ENCODE measurements at regions not wholly inside any gene's neighbourhood (a gene's known extent, or its start where the extent isn't known, plus 50 kb on each side); places are given as distances from the start of the nearest gene placed in this dataset.

DNA sequence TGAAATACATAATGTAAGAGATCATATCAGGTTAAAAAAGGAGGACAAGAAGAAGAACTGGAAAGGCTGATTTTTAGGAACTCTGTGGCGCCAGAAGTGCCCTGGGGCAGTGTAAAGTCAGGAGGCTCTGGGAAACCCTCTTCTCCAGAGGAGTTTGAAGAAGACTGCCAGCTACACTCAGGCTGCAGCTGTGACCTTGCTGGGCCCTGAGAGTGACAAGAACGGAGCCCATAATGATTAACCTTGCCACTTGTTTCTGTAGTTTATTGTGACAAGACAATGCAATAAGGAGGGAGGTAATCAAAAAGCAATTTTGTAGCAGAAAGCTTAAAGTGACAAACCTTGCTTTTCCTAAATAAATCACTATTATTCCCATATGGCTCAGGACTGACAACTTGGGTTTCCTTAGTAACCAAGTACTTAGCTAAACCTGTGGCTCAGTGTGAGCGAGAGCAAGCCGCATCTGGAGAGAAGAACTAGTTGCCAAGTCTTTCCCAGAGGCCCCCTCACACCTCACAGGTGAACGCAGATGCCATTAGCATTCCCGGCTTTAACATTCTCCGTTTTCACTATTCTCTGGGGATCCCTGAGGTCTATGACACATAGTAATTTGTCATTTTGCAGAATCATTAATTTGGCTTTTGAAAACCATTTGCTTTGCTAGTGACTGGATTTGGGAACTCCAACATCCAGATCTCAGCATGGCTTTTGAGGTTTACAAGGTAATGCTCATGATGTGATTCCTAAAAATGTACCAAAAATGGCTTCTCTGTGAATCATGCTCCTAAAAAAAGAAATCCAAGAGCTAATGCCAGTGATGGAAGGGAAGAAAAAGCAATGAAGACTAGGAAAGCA lies 115.9 kb downstream of the OMA1 start:
- no peak for DNase-seq (ENCODE audit: insufficient read length, low spot score)
- no peak for FAIRE-seq
- TF ChIP-seq POLR2A (IDR thresholded peaks at IDR 0.05; ENCODE audit: low read depth, low read length) (no peak), POLR2AphosphoS5 (IDR thresholded peaks at IDR 0.05; ENCODE audit: low read depth, low read length) (no peak), POU2F2 (IDR thresholded peaks at IDR 0.05; ENCODE audit: low read depth, low read length) (no peak), PAX5 (IDR thresholded peaks at IDR 0.05; ENCODE audit: insufficient read depth, low read length, severe bottlenecking) (no peak), TAF1 (IDR thresholded peaks at IDR 0.05; ENCODE audit: low read depth, low read length) (no peak), SPI1 (IDR thresholded peaks at IDR 0.05; ENCODE audit: low read depth, low read length) (no peak)

DNA sequence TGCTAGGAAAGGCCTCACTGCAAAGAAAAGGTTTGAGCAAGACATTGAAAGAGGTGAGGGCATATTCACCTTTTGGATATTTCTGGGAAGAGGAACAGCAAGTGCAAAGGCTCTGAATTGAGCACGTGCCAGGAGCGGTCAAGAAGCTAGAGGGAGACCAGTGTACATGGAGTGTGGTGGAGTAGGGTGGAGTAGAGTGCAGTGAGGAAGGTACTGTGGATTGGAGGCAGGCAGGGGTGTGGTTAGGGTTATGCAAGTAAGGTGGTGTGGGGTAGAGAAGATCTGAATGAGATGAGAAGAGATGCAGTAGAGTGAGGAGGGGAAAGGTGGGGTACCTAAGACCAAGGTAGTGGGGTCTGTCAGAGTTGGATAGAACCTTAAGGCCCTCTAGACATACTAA lies 119.6 kb downstream of the OMA1 start:
- no peak for FAIRE-seq
- DNase-seq (ENCODE audit: insufficient read length, low spot score), result no peak
- TF ChIP-seq SPI1 (IDR thresholded peaks at IDR 0.05; ENCODE audit: low read depth, low read length), result no peak
- TF ChIP-seq POLR2AphosphoS5 (IDR thresholded peaks at IDR 0.05; ENCODE audit: low read depth, low read length), result no peak
- TF ChIP-seq TAF1 (IDR thresholded peaks at IDR 0.05; ENCODE audit: low read depth, low read length), result no peak
- no peak for TF ChIP-seq POLR2A (IDR thresholded peaks at IDR 0.05; ENCODE audit: low read depth, low read length)
- TF ChIP-seq POU2F2 (IDR thresholded peaks at IDR 0.05; ENCODE audit: low read depth, low read length), result no peak
- TF ChIP-seq PAX5 (IDR thresholded peaks at IDR 0.05; ENCODE audit: insufficient read depth, low read length, severe bottlenecking), result no peak

DNA sequence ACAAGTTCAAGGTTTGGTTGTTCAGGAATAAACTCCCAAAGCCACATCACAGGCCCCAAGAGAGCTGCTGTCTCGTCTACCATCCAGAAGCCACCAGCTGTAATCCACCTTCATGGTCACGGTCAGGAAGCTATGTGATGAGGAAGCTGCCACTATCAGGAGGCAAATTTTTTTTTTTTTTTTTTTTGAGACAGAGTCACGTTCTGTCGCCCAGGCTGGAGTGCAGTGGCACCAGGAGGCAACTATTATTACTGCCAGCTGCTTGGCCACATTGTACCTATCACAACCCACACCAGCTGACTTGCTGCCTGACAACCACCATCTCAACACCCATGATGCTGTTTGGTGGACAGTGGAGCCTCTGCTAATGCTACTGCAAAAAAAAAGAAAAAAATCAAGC lies 124.1 kb downstream of the OMA1 start:
- DNase-seq (ENCODE audit: insufficient read length, low spot score) (no peak), FAIRE-seq (no peak)
- TF ChIP-seq POLR2A (IDR thresholded peaks at IDR 0.05; ENCODE audit: low read depth, low read length) (no peak), PAX5 (IDR thresholded peaks at IDR 0.05; ENCODE audit: insufficient read depth, low read length, severe bottlenecking) (no peak), POU2F2 (IDR thresholded peaks at IDR 0.05; ENCODE audit: low read depth, low read length) (no peak), TAF1 (IDR thresholded peaks at IDR 0.05; ENCODE audit: low read depth, low read length) (no peak), POLR2AphosphoS5 (IDR thresholded peaks at IDR 0.05; ENCODE audit: low read depth, low read length) (no peak), SPI1 (IDR thresholded peaks at IDR 0.05; ENCODE audit: low read depth, low read length) (no peak)

DNA sequence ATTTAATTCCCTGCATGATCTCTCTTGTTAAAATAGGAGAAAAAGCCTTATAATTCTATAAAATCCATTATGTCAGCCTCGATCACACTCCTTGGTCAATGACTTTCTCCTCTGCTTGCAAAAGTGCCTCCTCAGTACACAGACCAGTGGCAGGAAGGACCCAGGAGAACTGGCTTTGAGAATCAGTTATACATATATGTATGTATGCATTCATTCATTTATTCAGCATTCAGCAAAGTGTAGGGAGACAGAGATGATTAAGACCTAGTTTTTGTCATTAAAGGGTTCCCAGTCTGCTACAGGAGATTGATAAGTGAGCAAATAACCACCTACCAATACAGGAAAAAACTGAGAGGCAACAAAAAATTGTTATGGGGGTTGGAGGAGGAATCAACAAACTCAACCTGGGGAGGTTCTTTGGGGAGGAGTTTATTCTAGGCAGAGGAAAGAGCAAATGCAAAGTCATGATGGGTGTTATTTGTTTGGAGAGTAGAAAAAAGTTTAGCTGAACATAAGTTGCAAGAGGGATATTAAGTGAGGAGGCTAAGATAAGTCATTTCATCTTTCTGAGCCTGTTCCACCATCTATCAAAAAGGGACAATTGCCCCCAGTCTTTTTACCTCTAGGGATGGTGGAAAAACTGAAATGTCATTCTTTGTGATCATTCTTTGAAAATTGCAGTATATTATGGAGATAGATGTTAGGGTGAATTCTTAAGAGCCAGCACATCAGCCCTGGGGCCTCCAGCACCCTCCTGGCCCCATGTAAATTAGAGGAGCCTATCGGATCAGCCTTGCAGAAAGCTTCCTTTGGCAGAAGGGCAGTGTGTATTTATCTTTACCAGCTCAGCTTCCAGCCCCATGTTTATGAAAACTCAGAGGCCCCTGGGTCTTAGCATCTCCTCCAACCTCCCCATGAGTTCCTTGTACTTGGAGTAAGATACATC lies 128.0 kb downstream of the OMA1 start:
- FAIRE-seq, result no peak
- TF ChIP-seq SPI1 (IDR thresholded peaks at IDR 0.05; ENCODE audit: low read depth, low read length), result no peak
- no peak for TF ChIP-seq POLR2A (IDR thresholded peaks at IDR 0.05; ENCODE audit: low read depth, low read length)
- TF ChIP-seq POLR2AphosphoS5 (IDR thresholded peaks at IDR 0.05; ENCODE audit: low read depth, low read length), result no peak
- no peak for TF ChIP-seq PAX5 (IDR thresholded peaks at IDR 0.05; ENCODE audit: insufficient read depth, low read length, severe bottlenecking)
- no peak for TF ChIP-seq TAF1 (IDR thresholded peaks at IDR 0.05; ENCODE audit: low read depth, low read length)
- no peak for TF ChIP-seq POU2F2 (IDR thresholded peaks at IDR 0.05; ENCODE audit: low read depth, low read length)
- no peak for DNase-seq (ENCODE audit: insufficient read length, low spot score)

DNA sequence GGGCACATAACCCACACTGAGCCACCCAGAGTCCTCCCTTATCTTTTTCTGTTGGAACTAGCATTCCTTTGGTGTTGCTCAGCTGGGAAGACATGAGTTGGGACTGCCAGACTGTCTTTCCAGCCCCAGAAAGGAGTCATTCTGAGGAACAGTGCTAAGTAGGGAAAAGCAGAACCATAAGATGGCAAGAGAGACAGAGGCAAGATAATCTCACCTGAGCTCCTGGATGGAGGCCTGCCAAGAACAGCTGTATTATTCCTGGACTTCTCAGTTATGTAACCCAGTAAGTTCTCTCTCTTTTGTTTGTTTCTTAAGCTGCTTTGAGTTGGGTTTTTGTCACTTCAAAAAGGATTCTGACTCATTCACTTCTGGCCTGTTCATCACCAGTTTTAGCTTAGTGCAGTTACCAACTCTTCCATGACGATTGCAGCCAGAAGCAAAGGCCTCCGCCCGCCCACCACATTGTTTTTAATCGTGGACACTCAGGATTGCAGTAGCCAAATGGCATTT lies 134.4 kb downstream of the OMA1 start:
- FAIRE-seq, result no peak
- no peak for DNase-seq (ENCODE audit: insufficient read length, low spot score)
- no peak for TF ChIP-seq PAX5 (IDR thresholded peaks at IDR 0.05; ENCODE audit: insufficient read depth, low read length, severe bottlenecking)
- no peak for TF ChIP-seq TAF1 (IDR thresholded peaks at IDR 0.05; ENCODE audit: low read depth, low read length)
- TF ChIP-seq SPI1 (IDR thresholded peaks at IDR 0.05; ENCODE audit: low read depth, low read length), result no peak
- TF ChIP-seq POLR2AphosphoS5 (IDR thresholded peaks at IDR 0.05; ENCODE audit: low read depth, low read length), result no peak
- TF ChIP-seq POLR2A (IDR thresholded peaks at IDR 0.05; ENCODE audit: low read depth, low read length), result no peak
- TF ChIP-seq POU2F2 (IDR thresholded peaks at IDR 0.05; ENCODE audit: low read depth, low read length), result no peak

DNA sequence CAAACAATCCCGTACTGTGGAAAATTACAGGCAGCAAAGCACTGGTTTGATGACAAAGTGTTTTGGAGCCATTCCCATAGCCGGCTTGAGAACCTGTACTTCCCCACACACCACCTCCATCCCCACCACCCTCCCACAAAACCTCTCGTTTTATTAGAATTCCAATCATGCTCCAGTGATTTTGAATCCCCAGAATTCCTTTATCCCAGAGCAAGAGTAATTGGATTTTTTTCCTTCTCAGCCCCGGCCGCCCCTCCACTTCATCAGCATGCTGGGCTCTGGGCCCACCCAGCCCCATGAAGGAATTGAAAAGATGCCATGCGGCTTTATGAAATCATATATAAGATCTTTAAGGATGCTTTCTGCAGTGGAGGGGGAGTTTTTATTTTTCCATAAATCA lies 136.6 kb downstream of the OMA1 start:
- DNase-seq (ENCODE audit: insufficient read length, low spot score) (no peak), FAIRE-seq (no peak)
- TF ChIP-seq POU2F2 (IDR thresholded peaks at IDR 0.05; ENCODE audit: low read depth, low read length) (no peak), TAF1 (IDR thresholded peaks at IDR 0.05; ENCODE audit: low read depth, low read length) (no peak), POLR2A (IDR thresholded peaks at IDR 0.05; ENCODE audit: low read depth, low read length) (no peak), SPI1 (IDR thresholded peaks at IDR 0.05; ENCODE audit: low read depth, low read length) (no peak)

DNA sequence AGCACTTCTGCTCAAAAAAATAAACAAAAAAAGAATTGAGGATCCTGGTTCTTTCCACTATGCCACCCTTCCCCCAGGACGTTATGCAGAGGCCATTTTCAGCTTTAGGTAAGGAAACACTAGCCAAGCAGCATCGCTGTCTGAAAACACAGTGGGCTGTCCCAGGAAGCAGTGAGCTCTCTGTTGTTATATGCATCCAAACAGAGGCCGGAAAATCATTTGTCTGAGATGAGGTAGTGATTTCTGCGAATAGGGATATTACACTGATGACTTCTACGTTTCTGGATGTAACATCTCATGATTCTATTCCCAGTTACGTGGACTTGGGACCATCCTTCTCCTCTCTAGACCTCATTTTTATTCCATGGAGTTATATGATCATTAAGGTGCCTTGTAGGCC lies 137.2 kb downstream of the OMA1 start:
- TF ChIP-seq TAF1 (IDR thresholded peaks at IDR 0.05; ENCODE audit: low read depth, low read length), result no peak
- TF ChIP-seq PAX5 (IDR thresholded peaks at IDR 0.05; ENCODE audit: insufficient read depth, low read length, severe bottlenecking), result no peak
- no peak for TF ChIP-seq POU2F2 (IDR thresholded peaks at IDR 0.05; ENCODE audit: low read depth, low read length)
- no peak for TF ChIP-seq SPI1 (IDR thresholded peaks at IDR 0.05; ENCODE audit: low read depth, low read length)
- TF ChIP-seq POLR2AphosphoS5 (IDR thresholded peaks at IDR 0.05; ENCODE audit: low read depth, low read length), result no peak
- TF ChIP-seq POLR2A (IDR thresholded peaks at IDR 0.05; ENCODE audit: low read depth, low read length), result no peak
- FAIRE-seq (no peak), DNase-seq (ENCODE audit: insufficient read length, low spot score) (no peak)

DNA sequence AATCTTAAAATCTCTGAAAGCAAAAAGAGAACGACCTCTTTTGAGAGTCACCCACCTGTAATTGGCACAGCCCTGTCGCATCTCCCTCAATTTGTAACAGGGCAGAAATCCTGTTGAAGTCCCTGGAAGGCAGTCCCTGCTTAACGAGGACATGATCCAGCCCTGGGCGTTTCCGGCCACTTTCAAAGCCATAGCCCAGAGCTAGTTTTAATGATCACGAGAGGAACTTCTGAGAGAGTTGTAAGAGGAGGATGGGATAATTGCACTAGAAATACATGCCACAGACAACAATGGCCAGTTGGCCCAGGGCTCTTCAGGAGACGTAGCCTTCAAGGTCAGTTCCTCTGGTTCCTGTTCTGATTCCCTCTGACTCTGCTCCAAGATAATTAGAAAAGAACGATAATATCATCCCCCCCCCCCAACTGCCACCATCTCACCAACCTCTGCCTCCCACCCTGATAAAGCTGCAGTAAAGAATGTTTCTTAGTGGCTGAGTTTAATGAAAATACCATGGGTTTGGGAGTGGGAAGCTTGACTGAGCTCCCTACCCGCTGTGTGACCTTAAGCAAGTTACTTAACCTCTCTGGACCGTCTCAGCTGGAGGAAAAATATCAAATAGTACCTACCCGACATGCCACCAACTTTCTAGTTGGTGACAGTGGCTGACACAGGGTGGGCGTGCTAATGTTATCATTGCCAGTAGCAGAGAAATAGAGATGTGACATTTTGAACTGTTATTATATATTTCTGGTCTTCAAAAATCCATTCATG lies 140.0 kb downstream of the OMA1 start:
- DNase-seq (ENCODE audit: insufficient read length, low spot score) (no peak), FAIRE-seq (no peak)
- TF ChIP-seq TAF1 (IDR thresholded peaks at IDR 0.05; ENCODE audit: low read depth, low read length), result no peak

DNA sequence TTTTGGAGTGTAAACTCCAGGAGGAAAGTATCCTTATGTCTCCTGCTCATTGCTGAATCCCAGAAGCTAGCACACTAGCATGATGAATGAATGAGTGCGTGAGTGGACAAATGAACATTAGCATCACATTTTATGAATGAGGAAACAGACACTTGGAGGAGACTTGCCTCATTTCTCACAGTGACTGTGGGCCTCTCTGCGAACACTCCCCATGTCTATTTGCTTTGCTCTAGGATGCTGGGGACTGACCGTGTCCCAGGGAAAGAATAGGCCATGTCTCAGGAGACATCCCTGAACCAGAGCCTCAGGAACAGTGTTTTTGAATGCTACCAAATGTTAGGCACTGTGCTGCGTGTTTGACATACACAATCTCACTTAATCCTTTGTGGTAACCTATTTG lies 140.9 kb downstream of the OMA1 start:
- FAIRE-seq (no peak), DNase-seq (ENCODE audit: insufficient read length, low spot score) (no peak)
- TF ChIP-seq POLR2AphosphoS5 (IDR thresholded peaks at IDR 0.05; ENCODE audit: low read depth, low read length), result no peak
- TF ChIP-seq SPI1 (IDR thresholded peaks at IDR 0.05; ENCODE audit: low read depth, low read length), result no peak
- TF ChIP-seq POLR2A (IDR thresholded peaks at IDR 0.05; ENCODE audit: low read depth, low read length), result no peak
- TF ChIP-seq PAX5 (IDR thresholded peaks at IDR 0.05; ENCODE audit: insufficient read depth, low read length, severe bottlenecking), result no peak
- TF ChIP-seq TAF1 (IDR thresholded peaks at IDR 0.05; ENCODE audit: low read depth, low read length), result no peak
- TF ChIP-seq POU2F2 (IDR thresholded peaks at IDR 0.05; ENCODE audit: low read depth, low read length), result no peak
